GM19023 (cell line): ENCODE measurements at regions not wholly inside any gene's neighbourhood (a gene's known extent, or its start where the extent isn't known, plus 50 kb on each side); places are given as distances from the start of the nearest gene placed in this dataset.
"Not testable (repeated sequence)": the region's sequence is repeated elsewhere in the genome, so short reads cannot be mapped to it uniquely, and the experiment has no call there.

Source experiments
- ATAC-seq: cut with Tn5 transposase; IDR thresholded peaks from one replicate; pipeline ENCODE4 v1.9.1; 2021; ENCODE audit warnings: mild to moderate bottlenecking, moderate library complexity; ENCODE audit not compliant: unreplicated experiment

- ATAC-seq: no peak
Observed at GRCh38 chr2:54040250-54040649, 69.5 kb upstream of the PSME4 start.

DNA sequence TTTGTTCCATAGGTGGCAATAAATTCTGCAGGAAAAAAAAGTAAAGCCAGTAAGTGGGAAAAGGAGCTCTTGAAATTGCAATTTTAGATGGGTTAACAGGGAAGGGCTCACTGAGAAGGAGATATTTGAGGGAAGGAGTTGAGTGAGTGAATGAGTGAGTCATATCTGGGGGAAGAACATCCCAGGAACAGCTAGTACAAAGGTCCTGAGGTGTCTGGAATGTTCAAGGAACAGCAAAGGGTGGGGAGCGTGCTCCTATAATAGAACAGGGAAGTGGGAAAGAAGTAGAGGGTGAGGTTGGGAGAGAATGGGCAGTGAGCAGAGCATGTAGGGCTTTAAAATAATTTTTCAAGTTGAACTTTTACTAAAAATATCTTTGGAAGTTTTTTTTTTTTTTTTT lies 68.0 kb upstream of the PSME4 start:
- no peak for ATAC-seq

DNA sequence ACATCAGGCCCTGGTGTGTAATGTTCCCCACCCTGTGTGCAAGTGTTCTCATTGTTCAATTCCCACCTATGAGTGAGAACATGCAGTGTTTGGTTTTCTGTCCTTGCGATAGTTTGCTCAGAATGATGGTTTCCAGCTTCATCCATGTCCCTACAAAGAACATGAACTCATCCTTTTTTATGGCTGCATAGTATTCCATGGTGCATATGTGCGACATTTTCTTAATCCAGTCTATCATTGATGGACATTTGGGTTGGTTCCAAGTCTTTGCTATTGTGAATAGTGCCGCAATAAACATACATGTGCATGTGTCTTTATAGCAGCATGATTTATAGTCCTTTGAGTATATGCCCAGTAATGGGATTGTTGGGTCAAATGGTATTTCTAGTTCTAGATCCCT lies 60.5 kb upstream of the PSME4 start:
- not testable (repeated sequence) for ATAC-seq

GRCh38 chr2:54030806-54031205 lies 60.0 kb upstream of the PSME4 start:
- no peak for ATAC-seq

DNA sequence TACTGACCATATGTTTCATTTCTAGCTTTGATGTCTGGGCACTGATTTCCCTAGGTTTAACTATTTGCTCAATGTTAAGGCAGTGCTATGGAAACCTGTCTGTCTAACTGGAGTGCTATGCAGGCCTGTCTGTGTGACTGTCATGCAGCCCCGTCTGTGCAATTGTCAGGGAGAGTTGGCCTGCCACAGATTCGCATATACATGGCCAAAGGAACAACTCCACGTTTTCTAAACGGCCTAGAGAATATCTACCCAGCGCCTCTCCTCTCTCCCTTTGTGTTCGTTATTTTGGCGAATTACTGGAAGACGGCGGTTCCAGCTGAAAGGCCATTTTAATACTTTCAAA lies 59.6 kb upstream of the PSME4 start:
- ATAC-seq: no peak

- no peak for ATAC-seq
Observed at GRCh38 chr2:54029721-54030395, 59.1 kb upstream of the PSME4 start.

DNA sequence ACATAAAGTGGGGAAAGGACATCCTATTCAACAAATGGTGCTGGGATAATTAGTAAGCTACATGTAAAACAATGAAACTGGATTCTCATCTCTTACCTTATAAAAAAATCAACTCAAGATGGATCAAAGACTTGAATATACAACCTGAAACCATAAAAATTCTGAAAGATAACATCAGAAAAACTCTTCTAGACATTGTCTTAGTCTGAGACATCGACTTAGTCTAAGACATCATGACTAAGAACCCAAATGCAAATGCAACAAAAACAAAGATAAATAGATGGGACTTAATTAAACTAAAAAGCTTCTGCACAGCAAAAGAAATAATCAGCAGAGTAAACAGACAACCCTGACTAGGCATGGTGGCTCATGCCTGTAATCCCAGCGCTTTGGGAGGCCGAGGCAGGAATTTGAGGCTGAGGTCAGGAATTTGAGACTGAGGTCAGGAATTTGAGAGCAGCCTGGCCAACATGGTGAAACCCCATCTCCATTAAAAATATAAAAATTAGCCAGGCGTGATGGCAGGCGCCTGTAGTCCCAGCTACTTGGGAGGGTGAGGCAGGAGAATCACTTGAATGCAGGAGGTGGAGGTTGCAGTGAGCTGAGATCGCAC lies 54.8 kb upstream of the PSME4 start:
- not testable (repeated sequence) for ATAC-seq

GRCh38 chr2:54024576-54024975 lies 53.8 kb upstream of the PSME4 start:
- no peak for ATAC-seq

- ATAC-seq: no peak
Observed at GRCh38 chr2:54021702-54022101, 50.9 kb upstream of the PSME4 start.

- ATAC-seq: no peak
Observed at GRCh38 chr2:54020793-54021414, 50.1 kb upstream of the PSME4 start.
